Stimulated activated CD4-positive, alpha-beta T cell treated with anti-CD3 and anti-CD28 coated beads, Interleukin-4, amount 100 ng/mL, for 24 hours (primary cell): ENCODE measurements at regions not wholly inside any gene's neighbourhood (a gene's known extent, or its start where the extent isn't known, plus 50 kb on each side); places are given as distances from the start of the nearest gene placed in this dataset.
"Not testable (repeated sequence)": the region's sequence is repeated elsewhere in the genome, so short reads cannot be mapped to it uniquely, and the experiment has no call there.

Experiments used
- DNase-seq: peaks from one replicate; pipeline ENCODE4 v3.0.0-alpha.2; 2020

- DNase-seq = no peak
Measured at GRCh38 chr2:196501836-196502235, 137.7 kb upstream of the CCDC150 start.

- no peak for DNase-seq
Measured at GRCh38 chr2:196502386-196502785, 137.1 kb upstream of the CCDC150 start.

- DNase-seq = no peak
Measured at GRCh38 chr2:196503398-196503797, 136.1 kb upstream of the CCDC150 start.

- no peak for DNase-seq
Measured at GRCh38 chr2:196504788-196505187, 134.7 kb upstream of the CCDC150 start.

- DNase-seq = no peak
Measured at GRCh38 chr2:196510246-196510645, 129.3 kb upstream of the CCDC150 start.

GRCh38 chr2:196511258-196512168 is 128.0 kb upstream of the CCDC150 start:
- no peak for DNase-seq

GRCh38 chr2:196513796-196514526 is 125.6 kb upstream of the CCDC150 start:
- no peak for DNase-seq

GRCh38 chr2:196514641-196515040 is 124.9 kb upstream of the CCDC150 start:
- DNase-seq = no peak

- DNase-seq = no peak
Measured at GRCh38 chr2:196515051-196515450, 124.5 kb upstream of the CCDC150 start.

GRCh38 chr2:196515608-196516007 is 123.9 kb upstream of the CCDC150 start:
- DNase-seq = no peak

- DNase-seq = no peak
Measured at GRCh38 chr2:196516564-196516963, 123.0 kb upstream of the CCDC150 start.

GRCh38 chr2:196520605-196521004 is 118.9 kb upstream of the CCDC150 start:
- DNase-seq = no peak

GRCh38 chr2:196526981-196527725 is 112.4 kb upstream of the CCDC150 start:
- not testable (repeated sequence) for DNase-seq

GRCh38 chr2:196528486-196529223 is 110.9 kb upstream of the CCDC150 start:
- DNase-seq = no peak

- no peak for DNase-seq
Measured at GRCh38 chr2:196530910-196531309, 108.6 kb upstream of the CCDC150 start.

- DNase-seq = no peak
Measured at GRCh38 chr2:196533772-196534397, 105.6 kb upstream of the CCDC150 start.

- DNase-seq = no peak
Measured at GRCh38 chr2:196534495-196534894, 105.0 kb upstream of the CCDC150 start.

- no peak for DNase-seq
Measured at GRCh38 chr2:196535061-196535460, 104.5 kb upstream of the CCDC150 start.

- no peak for DNase-seq
Measured at GRCh38 chr2:196535742-196536141, 103.8 kb upstream of the CCDC150 start.

GRCh38 chr2:196537311-196537710 is 102.2 kb upstream of the CCDC150 start:
- no peak for DNase-seq

- DNase-seq = no peak
Measured at GRCh38 chr2:196538189-196538588, 101.3 kb upstream of the CCDC150 start.

- no peak for DNase-seq
Measured at GRCh38 chr2:196538646-196539045, 100.9 kb upstream of the CCDC150 start.
